WTC11 (cell line): ENCODE measurements at regions not wholly inside any gene's neighbourhood (a gene's known extent, or its start where the extent isn't known, plus 50 kb on each side); places are given as distances from the start of the nearest gene placed in this dataset.

Source experiments
- EMX1 ChIP-seq: fragments of 250-450 bp; sonication (Bioruptor Pico); IDR thresholded peaks from 2 replicates; pipeline ENCODE4 v1.8.0; 2021; ENCODE audit warnings: mild to moderate bottlenecking
- ETV6 ChIP-seq: sonication (generic); formaldehyde crosslinking; IDR thresholded peaks from 2 replicates; pipeline ENCODE4 v1.8.1; 2022; ENCODE audit warnings: mild to moderate bottlenecking, missing genetic modification reagents
- FOXJ3 ChIP-seq: sonication (generic); formaldehyde crosslinking; IDR thresholded peaks from 2 replicates; pipeline ENCODE4 v1.9.0; 2021; ENCODE audit warnings: missing genetic modification reagents, mild to moderate bottlenecking, borderline replicate concordance
- NR3C1 ChIP-seq: sonication (generic); formaldehyde crosslinking; conservative IDR thresholded peaks from 2 replicates; pipeline ENCODE4 v1.8.1; 2023; ENCODE audit warnings: low read depth, mild to moderate bottlenecking, missing genetic modification reagents
- ZNF138 ChIP-seq: sonication (generic); formaldehyde crosslinking; conservative IDR thresholded peaks from 2 replicates; pipeline ENCODE4 v1.8.1; 2022; ENCODE audit warnings: mild to moderate bottlenecking, moderate library complexity, missing genetic modification reagents
- TF ChIP-seq, protein P1 (sequence below): fragments of 200-600 bp; IDR thresholded peaks from 2 replicates; pipeline ENCODE4 v1.8.0; 2022; ENCODE audit warnings: antibody characterized with exemption
- TF ChIP-seq, protein P2 (sequence below): sonication (generic); formaldehyde crosslinking; IDR thresholded peaks from 2 replicates; pipeline ENCODE4 v1.8.1; 2022; ENCODE audit warnings: low read depth, missing genetic modification reagents, borderline replicate concordance

DNA sequence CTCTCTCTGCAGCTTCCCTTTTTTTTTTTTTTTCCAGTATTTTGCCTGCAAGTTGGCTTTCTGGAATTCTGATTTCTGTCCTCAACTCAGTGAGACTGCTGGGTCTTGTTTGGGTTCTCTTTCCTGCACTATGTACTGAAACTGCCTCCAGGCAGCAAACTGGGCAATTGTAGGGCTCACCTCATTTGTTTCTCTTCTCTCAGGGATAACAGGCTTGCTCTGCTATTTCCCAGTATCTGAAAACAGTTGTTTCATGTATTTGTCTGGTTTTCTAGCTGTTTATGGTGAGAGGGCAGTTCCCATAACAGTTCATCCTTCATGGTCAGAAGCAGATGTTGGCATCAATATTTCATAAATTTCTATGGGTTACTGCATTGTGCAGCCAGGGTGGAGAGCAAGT is 206.0 kb downstream of the CYRIA start:
- TF ChIP-seq, protein P1, sequence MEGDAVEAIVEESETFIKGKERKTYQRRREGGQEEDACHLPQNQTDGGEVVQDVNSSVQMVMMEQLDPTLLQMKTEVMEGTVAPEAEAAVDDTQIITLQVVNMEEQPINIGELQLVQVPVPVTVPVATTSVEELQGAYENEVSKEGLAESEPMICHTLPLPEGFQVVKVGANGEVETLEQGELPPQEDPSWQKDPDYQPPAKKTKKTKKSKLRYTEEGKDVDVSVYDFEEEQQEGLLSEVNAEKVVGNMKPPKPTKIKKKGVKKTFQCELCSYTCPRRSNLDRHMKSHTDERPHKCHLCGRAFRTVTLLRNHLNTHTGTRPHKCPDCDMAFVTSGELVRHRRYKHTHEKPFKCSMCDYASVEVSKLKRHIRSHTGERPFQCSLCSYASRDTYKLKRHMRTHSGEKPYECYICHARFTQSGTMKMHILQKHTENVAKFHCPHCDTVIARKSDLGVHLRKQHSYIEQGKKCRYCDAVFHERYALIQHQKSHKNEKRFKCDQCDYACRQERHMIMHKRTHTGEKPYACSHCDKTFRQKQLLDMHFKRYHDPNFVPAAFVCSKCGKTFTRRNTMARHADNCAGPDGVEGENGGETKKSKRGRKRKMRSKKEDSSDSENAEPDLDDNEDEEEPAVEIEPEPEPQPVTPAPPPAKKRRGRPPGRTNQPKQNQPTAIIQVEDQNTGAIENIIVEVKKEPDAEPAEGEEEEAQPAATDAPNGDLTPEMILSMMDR = no peak
- TF ChIP-seq NR3C1 (no peak), EMX1 (CRISPR knock-in tag) (no peak), FOXJ3 (CRISPR knock-in tag) (no peak), ETV6 (CRISPR knock-in tag) (no peak), ZNF138 (CRISPR knock-in tag) (no peak)
- TF ChIP-seq, protein P2, sequence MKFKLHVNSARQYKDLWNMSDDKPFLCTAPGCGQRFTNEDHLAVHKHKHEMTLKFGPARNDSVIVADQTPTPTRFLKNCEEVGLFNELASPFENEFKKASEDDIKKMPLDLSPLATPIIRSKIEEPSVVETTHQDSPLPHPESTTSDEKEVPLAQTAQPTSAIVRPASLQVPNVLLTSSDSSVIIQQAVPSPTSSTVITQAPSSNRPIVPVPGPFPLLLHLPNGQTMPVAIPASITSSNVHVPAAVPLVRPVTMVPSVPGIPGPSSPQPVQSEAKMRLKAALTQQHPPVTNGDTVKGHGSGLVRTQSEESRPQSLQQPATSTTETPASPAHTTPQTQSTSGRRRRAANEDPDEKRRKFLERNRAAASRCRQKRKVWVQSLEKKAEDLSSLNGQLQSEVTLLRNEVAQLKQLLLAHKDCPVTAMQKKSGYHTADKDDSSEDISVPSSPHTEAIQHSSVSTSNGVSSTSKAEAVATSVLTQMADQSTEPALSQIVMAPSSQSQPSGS (CRISPR knock-in tag) = no peak
